Smooth muscle cell (in vitro differentiated cells): ENCODE measurements at regions not wholly inside any gene's neighbourhood (a gene's known extent, or its start where the extent isn't known, plus 50 kb on each side); places are given as distances from the start of the nearest gene placed in this dataset.

Experiments
- DNase-seq: peaks from one replicate; lab custom pipeline; 2025; ENCODE audit not compliant: unreplicated experiment; lab: John Stamatoyannopoulos, UW
- H2AFZ ChIP-seq: fragments of 200-600 bp; sonication (generic); 2 replicates; pipeline ENCODE4 v1.6.0; 2016; ENCODE audit warnings: antibody characterized with exemption, low read depth, mild to moderate bottlenecking
- H3F3A ChIP-seq: fragments of 200-600 bp; sonication (generic); 2 replicates; pipeline ENCODE4 v1.6.0; 2017; ENCODE audit warnings: antibody characterized with exemption, low read depth
- H3K27ac ChIP-seq: fragments of 200-600 bp; sonication (generic); 2 replicates; pipeline ENCODE4 v1.5.1; 2016; ENCODE audit warnings: low read depth, mild to moderate bottlenecking
- H3K27me3 ChIP-seq: fragments of 200-600 bp; sonication (generic); 2 replicates; pipeline ENCODE4 v1.6.1; 2016; ENCODE audit warnings: low read depth, mild to moderate bottlenecking
- H3K36me3 ChIP-seq: fragments of 200-600 bp; sonication (generic); 2 replicates; pipeline ENCODE4 v1.5.1; 2016; ENCODE audit warnings: low read depth
- H3K4me1 ChIP-seq: fragments of 200-600 bp; sonication (generic); 2 replicates; pipeline ENCODE4 v1.5.1; 2016; ENCODE audit warnings: low read depth
- H3K4me2 ChIP-seq: fragments of 200-600 bp; sonication (generic); 2 replicates; pipeline ENCODE4 v1.6.0; 2016; ENCODE audit warnings: mild to moderate bottlenecking
- H3K4me3 ChIP-seq: fragments of 200-600 bp; sonication (generic); 2 replicates; pipeline ENCODE4 v1.5.1; 2016; ENCODE audit warnings: mild to moderate bottlenecking
- H3K79me2 ChIP-seq: fragments of 200-600 bp; sonication (generic); 2 replicates; pipeline ENCODE4 v1.6.0; 2016; ENCODE audit warnings: low read depth, mild to moderate bottlenecking
- H3K9ac ChIP-seq: fragments of 200-600 bp; sonication (generic); 2 replicates; pipeline ENCODE4 v1.6.0; 2016; ENCODE audit warnings: low read depth
- H3K9me3 ChIP-seq: fragments of 200-600 bp; sonication (generic); replicated peaks from 2 replicates; pipeline ENCODE4 v1.5.1; 2016; ENCODE audit warnings: low read depth
- H4K20me1 ChIP-seq: fragments of 200-600 bp; sonication (generic); 2 replicates; pipeline ENCODE4 v1.6.0; 2016; ENCODE audit warnings: low read depth
- CTCF ChIP-seq: fragments of 200-600 bp; sonication (generic); IDR thresholded peaks from 2 replicates; pipeline ENCODE4 v1.5.1; 2017; ENCODE audit warnings: borderline replicate concordance, mild to moderate bottlenecking, antibody characterized with exemption; ENCODE audit not compliant: insufficient read depth, poor library complexity, severe bottlenecking
- WGBS: methylation state at CpG from one replicate; pipeline ENCODE4 v1.1.7; 2016; ENCODE audit warnings: low lambda C conversion rate; 5-methylcytosine and 5-hydroxymethylcytosine counted together

GRCh38 chr4:178941975-178942374 is 1499.7 kb upstream of the AGA start:
- TF ChIP-seq CTCF, result no peak

DNA sequence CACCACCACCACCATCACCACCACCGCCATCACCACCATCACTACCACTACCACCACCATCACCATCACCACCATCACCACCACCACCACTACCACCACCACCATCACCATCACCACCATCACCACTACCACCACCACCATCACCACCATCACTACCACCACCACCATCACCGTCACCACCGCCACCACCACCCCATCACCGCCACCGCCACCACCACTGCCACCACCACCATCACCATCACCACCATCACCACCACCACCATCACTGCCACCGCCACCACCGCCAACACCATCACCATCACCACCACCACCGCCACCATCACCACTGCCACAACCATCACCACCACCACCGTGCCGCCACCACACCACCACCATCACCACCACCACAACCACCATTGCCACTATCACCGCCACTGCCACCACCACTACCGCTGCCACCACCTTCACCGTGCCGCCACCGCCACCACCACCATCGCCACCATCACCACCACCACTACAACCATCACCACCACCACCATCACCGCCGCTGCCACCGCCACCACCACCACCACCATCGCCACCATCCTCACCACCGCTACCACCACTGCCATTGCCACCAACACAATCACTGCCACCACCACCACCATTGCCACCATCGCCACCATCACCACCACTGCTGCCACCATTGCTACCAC is 1511.3 kb upstream of the AGA start:
- Histone ChIP-seq H3K79me2 (no peaks in the 10 kb centered on the region), H2AFZ (no peak overlapping the region), H4K20me1 (no peaks in the 10 kb centered on the region), H3K4me1 (no peaks in the 10 kb centered on the region), H3F3A (no peaks in the 10 kb centered on the region), H3K4me2 (no peak overlapping the region), H3K27me3 (no peaks in the 10 kb centered on the region), H3K9me3 (no peaks in the 10 kb centered on the region), H3K36me3 (no peaks in the 10 kb centered on the region), H3K4me3 (no peak overlapping the region), H3K9ac (no peak overlapping the region), H3K27ac (no peak overlapping the region)
- no peak for DNase-seq
- WGBS, result 89% methylated on average over 19 of the region's 22 CpGs
- no peak for TF ChIP-seq CTCF

More at GRCh38 chr4:178941975-178942374, 1499.7 kb upstream of the AGA start:
- no peak overlapping the region for H3K9ac ChIP-seq
- no peaks in the 10 kb centered on the region for H3F3A ChIP-seq
- no peaks in the 10 kb centered on the region for H4K20me1 ChIP-seq
- no peaks in the 10 kb centered on the region for H3K9me3 ChIP-seq
- H3K4me1 ChIP-seq, result no peaks in the 10 kb centered on the region
- H3K4me2 ChIP-seq, result no peak overlapping the region
- no peaks in the 10 kb centered on the region for H3K27me3 ChIP-seq
- no peaks in the 10 kb centered on the region for H3K79me2 ChIP-seq
- no peaks in the 10 kb centered on the region for H3K36me3 ChIP-seq
- H3K4me3 ChIP-seq, result no peak overlapping the region
- H3K27ac ChIP-seq, result no peak overlapping the region
- no peak overlapping the region for H2AFZ ChIP-seq
- 81% methylated on average over 7 of the region's 7 CpGs for WGBS
- DNase-seq, result no peak

- Histone ChIP-seq H3K9me3 (no peaks in the 10 kb centered on the region), H3K9ac (no peak overlapping the region), H3K27ac (no peak overlapping the region), H4K20me1 (no peaks in the 10 kb centered on the region), H2AFZ (no peak overlapping the region), H3K4me1 (no peaks in the 10 kb centered on the region), H3K4me2 (no peak overlapping the region), H3K4me3 (no peak overlapping the region), H3F3A (no peaks in the 10 kb centered on the region), H3K36me3 (no peaks in the 10 kb centered on the region), H3K79me2 (no peaks in the 10 kb centered on the region), H3K27me3 (no peaks in the 10 kb centered on the region)
- no peak for DNase-seq
- no peak for TF ChIP-seq CTCF
Observed at GRCh38 chr4:178955614-178956013, 1513.4 kb upstream of the AGA start.
